SK-N-SH treated with all-trans-retinoic acid at 6 μM for 48 hours (cell line): ENCODE measurements at regions not wholly inside any gene's neighbourhood (a gene's known extent, or its start where the extent isn't known, plus 50 kb on each side); places are given as distances from the start of the nearest gene placed in this dataset.

ENCODE experiments used
- BACH2 ChIP-seq: fragments of 250-450 bp; sonication (Bioruptor Pico); IDR thresholded peaks from 2 replicates; pipeline ENCODE4 v1.9.0; 2021; ENCODE audit warnings: mild to moderate bottlenecking, borderline replicate concordance
- CSDC2 ChIP-seq: fragments of 250-450 bp; sonication (Bioruptor Pico); IDR thresholded peaks from 2 replicates; pipeline ENCODE4 v1.5.0; 2020; ENCODE audit warnings: mild to moderate bottlenecking, moderate library complexity
- PATZ1 ChIP-seq: fragments of 250-450 bp; sonication (Bioruptor Pico); IDR thresholded peaks from 2 replicates; pipeline ENCODE4 v1.8.0; 2020; ENCODE audit warnings: mild to moderate bottlenecking, moderate library complexity, borderline replicate concordance
- RARB ChIP-seq: fragments of 250-450 bp; sonication (Bioruptor Pico); IDR thresholded peaks from 2 replicates; pipeline ENCODE4 v1.8.0; 2021; ENCODE audit warnings: mild to moderate bottlenecking, moderate library complexity
- SNAI2 ChIP-seq: fragments of 250-450 bp; sonication (Bioruptor Pico); IDR thresholded peaks from 2 replicates; pipeline ENCODE4 v1.5.0; 2020; ENCODE audit warnings: mild to moderate bottlenecking, moderate library complexity
- ZNF565 ChIP-seq: fragments of 450-650 bp; formaldehyde crosslinking; conservative IDR thresholded peaks from 2 replicates; pipeline ENCODE4 v1.5.0; 2020; ENCODE audit warnings: low read depth, mild to moderate bottlenecking, moderate library complexity

- TF ChIP-seq RARB (no peak), SNAI2 (CRISPR knock-in tag) (no peak), BACH2 (CRISPR knock-in tag) (no peak), CSDC2 (CRISPR knock-in tag) (no peak), PATZ1 (CRISPR knock-in tag) (no peak), ZNF565 (CRISPR knock-in tag) (no peak)
Observed at GRCh38 chr13:21868823-21869222, 197.9 kb downstream of the FGF9 start.
